Natural killer cell (primary cell): ENCODE measurements at regions not wholly inside any gene's neighbourhood (a gene's known extent, or its start where the extent isn't known, plus 50 kb on each side); places are given as distances from the start of the nearest gene placed in this dataset.

ENCODE experiments used
- ATAC-seq, 3 donors: fragments of 150-1000 bp in 2 of 3; fragments of 200-7000 bp in 1 of 3; cut with Tn5 transposase; 1 replicate in 1 of 3; 2 replicates in 2 of 3; pipeline ENCODE4 v1.10.0; 2021; ENCODE audit warnings: mild to moderate bottlenecking in 2 of 3, moderate library complexity in 2 of 3
- DNase-seq, 2 donors: peaks; one replicate each; pipeline versions ENCODE4 v3.0.0 to v3.0.0-alpha.2; 2013 to 2021; ENCODE audit warnings: mixed read lengths in 1 of 2
- H3K27ac ChIP-seq: one replicate; pipeline ENCODE4 v1.5.1; 2013; ENCODE audit warnings: mild to moderate bottlenecking, low read length
- H3K27me3 ChIP-seq: one replicate; pipeline ENCODE4 v1.6.1; 2013; ENCODE audit warnings: low read length; ENCODE audit not compliant: control insufficient read depth, insufficient read depth
- H3K36me3 ChIP-seq: one replicate; pipeline ENCODE4 v1.6.1; 2013; ENCODE audit warnings: low read length; ENCODE audit not compliant: control insufficient read depth, insufficient read depth
- H3K4me1 ChIP-seq: one replicate; pipeline ENCODE4 v1.6.1; 2013; ENCODE audit warnings: low read length; ENCODE audit not compliant: control insufficient read depth, insufficient read depth
- H3K4me3 ChIP-seq: one replicate; pipeline ENCODE4 v1.5.1; 2013; ENCODE audit warnings: low read length
- H3K9me3 ChIP-seq: one replicate; pipeline ENCODE4 v1.6.1; 2013; ENCODE audit warnings: low read length; ENCODE audit not compliant: control insufficient read depth, insufficient read depth
- H3K27ac Mint-ChIP-seq, 2 donors: one replicate each; pipeline ENCODE4 v1.8.0; 2022; ENCODE audit warnings: mild to moderate bottlenecking in 2 of 2, mixed read lengths in 2 of 2, moderate library complexity in 1 of 2
- H3K27me3 Mint-ChIP-seq, 2 donors: one replicate each; pipeline ENCODE4 v1.8.0; 2022; ENCODE audit warnings: low read depth in 2 of 2, mixed read lengths in 2 of 2
- H3K36me3 Mint-ChIP-seq: one replicate; pipeline ENCODE4 v1.8.0; 2022; ENCODE audit warnings: mixed read lengths
- H3K4me1 Mint-ChIP-seq, 2 donors: one replicate each; pipeline ENCODE4 v1.8.0; 2022; ENCODE audit warnings: mixed read lengths in 2 of 2
- H3K4me3 Mint-ChIP-seq: one replicate; pipeline ENCODE4 v1.8.0; 2022; ENCODE audit warnings: mild to moderate bottlenecking, moderate library complexity, mixed read lengths
- H3K9me3 Mint-ChIP-seq, 2 donors: one replicate each; pipeline ENCODE4 v1.8.0; 2022; ENCODE audit warnings: mixed read lengths in 2 of 2
- CTCF ChIP-seq: fragments of 200-600 bp; IDR thresholded peaks from one replicate; pipeline ENCODE4 v1.8.0; 2022; ENCODE audit warnings: antibody characterized with exemption
- WGBS: methylation state at CpG from one replicate; pipeline ENCODE4 v1.1.7; 2013; ENCODE audit warnings: missing lambda C conversion rate; ENCODE audit not compliant: insufficient coverage; 5-methylcytosine and 5-hydroxymethylcytosine counted together
- intact Hi-C: fragments of 100-400 bp; cut with micrococcal nuclease; formaldehyde crosslinking; loops from one replicate; pipeline ENCODE4 v1.14.2; 2022

- H3K4me3 Mint-ChIP-seq: no peak overlapping the region
- H3K27me3 ChIP-seq: no peaks in the 10 kb centered on the region
- no peaks in the 10 kb centered on the region for H3K36me3 ChIP-seq
- H3K4me1 ChIP-seq: no peaks in the 10 kb centered on the region
- H3K27ac ChIP-seq: no peak overlapping the region
- H3K27me3 Mint-ChIP-seq: no peaks in the 10 kb centered on the region
- DNase-seq: no peak
- no peaks in the 10 kb centered on the region for H3K36me3 Mint-ChIP-seq
- H3K4me1 Mint-ChIP-seq: no peaks in the 10 kb centered on the region
- H3K9me3 ChIP-seq: no peaks in the 10 kb centered on the region
- no peak for ATAC-seq
- no peak overlapping the region for H3K4me3 ChIP-seq
- no peak for TF ChIP-seq CTCF
- H3K27ac Mint-ChIP-seq: no peak overlapping the region
- no CpG with 5 or more reads among the region's 2 CpGs for WGBS
- H3K9me3 Mint-ChIP-seq: peaks cover 8 to 18% of the 10 kb centered on the region in 2 donors
- intact Hi-C loops: no loop called here
Measured at GRCh38 chr11:98952107-98952506, 68.6 kb upstream of the CNTN5 start.

- peaks cover 6% of the 10 kb centered on the region for H3K36me3 Mint-ChIP-seq
- DNase-seq (no peak), ATAC-seq (no peak)
- Histone ChIP-seq H3K4me1 (no peaks in the 10 kb centered on the region), H3K9me3 (no peaks in the 10 kb centered on the region), H3K27me3 (no peaks in the 10 kb centered on the region), H3K4me3 (no peak overlapping the region), H3K36me3 (no peaks in the 10 kb centered on the region), H3K27ac (no peak overlapping the region)
- H3K4me3 Mint-ChIP-seq: no peak overlapping the region
- H3K4me1 Mint-ChIP-seq: no peaks in the 10 kb centered on the region
- intact Hi-C loops: no loop called here
- peaks cover 13 to 21% of the 10 kb centered on the region in 2 donors for H3K9me3 Mint-ChIP-seq
- no peak for TF ChIP-seq CTCF
- H3K27ac Mint-ChIP-seq: no peak overlapping the region
- H3K27me3 Mint-ChIP-seq: no peaks in the 10 kb centered on the region
- WGBS: no CpG with 5 or more reads among the region's 1 CpG
Measured at GRCh38 chr11:98955551-98955950, 65.2 kb upstream of the CNTN5 start.

- H3K9me3 ChIP-seq: no peaks in the 10 kb centered on the region
- intact Hi-C loops: no loop called here
- DNase-seq: no peak
- H3K9me3 Mint-ChIP-seq: peaks cover 11% of the 10 kb centered on the region in 2 donors
- H3K27me3 ChIP-seq: no peaks in the 10 kb centered on the region
- no peak overlapping the region for H3K4me3 ChIP-seq
- TF ChIP-seq CTCF: no peak
- H3K36me3 Mint-ChIP-seq: peaks cover 2% of the 10 kb centered on the region
- H3K27ac ChIP-seq: no peak overlapping the region
- no peaks in the 10 kb centered on the region for H3K4me1 ChIP-seq
- no peak overlapping the region for H3K4me3 Mint-ChIP-seq
- no peak for ATAC-seq
- no peaks in the 10 kb centered on the region for H3K4me1 Mint-ChIP-seq
- no peaks in the 10 kb centered on the region for H3K36me3 ChIP-seq
- 91% methylated on average over 3 of the region's 3 CpGs for WGBS
- no peaks in the 10 kb centered on the region for H3K27me3 Mint-ChIP-seq
- no peak overlapping the region for H3K27ac Mint-ChIP-seq
Measured at GRCh38 chr11:98964146-98964545, 56.6 kb upstream of the CNTN5 start.

GRCh38 chr11:98965358-98965757 is 55.4 kb upstream of the CNTN5 start:
- no CpG with 5 or more reads among the region's 1 CpG for WGBS
- Mint-ChIP-seq H3K4me1 (no peaks in the 10 kb centered on the region), H3K36me3 (no peaks in the 10 kb centered on the region), H3K9me3 (peaks cover 6 to 7% of the 10 kb centered on the region in 2 donors), H3K27ac (no peak overlapping the region), H3K27me3 (no peaks in the 10 kb centered on the region), H3K4me3 (no peak overlapping the region)
- Histone ChIP-seq H3K36me3 (no peaks in the 10 kb centered on the region), H3K27me3 (no peaks in the 10 kb centered on the region), H3K4me3 (no peak overlapping the region), H3K9me3 (no peaks in the 10 kb centered on the region), H3K4me1 (no peaks in the 10 kb centered on the region), H3K27ac (no peak overlapping the region)
- TF ChIP-seq CTCF: no peak
- DNase-seq (no peak), ATAC-seq (no peak)
- intact Hi-C loops: no loop called here
